Activated CD4-positive, alpha-beta memory T cell treated with anti-CD3 and anti-CD28 coated beads, Interleukin-2, amount 10 ng/mL, durations not matched to agents 7 days and 5 days (primary cell): ENCODE measurements at regions not wholly inside any gene's neighbourhood (a gene's known extent, or its start where the extent isn't known, plus 50 kb on each side); places are given as distances from the start of the nearest gene placed in this dataset.

ENCODE experiments used
- CTCF ChIA-PET: fragments of 350-600 bp; sonication (Branson Sonifier 250); formaldehyde crosslinking; loops from one replicate; lab custom pipeline; 2021; ENCODE audit warnings: antibody characterized with exemption, inconsistent platforms; lab: Charles Lee
- POLR2A ChIA-PET: fragments of 350-600 bp; sonication (Branson Sonifier 250); formaldehyde crosslinking; loops from one replicate; lab custom pipeline; 2021; ENCODE audit warnings: antibody characterized with exemption; lab: Charles Lee
- DNase-seq: peaks from one replicate; pipeline ENCODE4 v3.0.0-alpha.2; 2020
- H3K27ac Mint-ChIP-seq: one replicate; pipeline ENCODE4 v1.8.0; 2021; ENCODE audit warnings: mild to moderate bottlenecking, mixed read lengths
- H3K27me3 Mint-ChIP-seq: one replicate; pipeline ENCODE4 v1.8.0; 2021; ENCODE audit warnings: mixed read lengths
- H3K36me3 Mint-ChIP-seq: one replicate; pipeline ENCODE4 v1.8.0; 2021; ENCODE audit warnings: low read depth, mixed read lengths
- H3K4me1 Mint-ChIP-seq: one replicate; pipeline ENCODE4 v1.8.0; 2021; ENCODE audit warnings: mixed read lengths
- H3K4me3 Mint-ChIP-seq: one replicate; pipeline ENCODE4 v1.8.0; 2021; ENCODE audit warnings: mild to moderate bottlenecking, mixed read lengths
- H3K9me3 Mint-ChIP-seq: one replicate; pipeline ENCODE4 v1.8.0; 2021; ENCODE audit warnings: mixed read lengths

- Mint-ChIP-seq H3K4me1 (no peaks in the 10 kb centered on the region), H3K27ac (no peak overlapping the region)
- POLR2A ChIA-PET, result no interaction called here
Measured at GRCh38 chrX:33307911-33308354, 96.6 kb upstream of the DMD start.

GRCh38 chrX:33298622-33299021, 87.3 kb upstream of the DMD start:
- H3K4me3 Mint-ChIP-seq, result no peak overlapping the region
- H3K27me3 Mint-ChIP-seq, result no peaks in the 10 kb centered on the region
- no peaks in the 10 kb centered on the region for H3K36me3 Mint-ChIP-seq
- DNase-seq, result no peak
- H3K4me1 Mint-ChIP-seq, result no peaks in the 10 kb centered on the region
- ChIA-PET CTCF (no interaction called here), POLR2A (no interaction called here)
- no peak overlapping the region for H3K27ac Mint-ChIP-seq
- H3K9me3 Mint-ChIP-seq, result no peaks in the 10 kb centered on the region

More at GRCh38 chrX:33307911-33308354, 96.6 kb upstream of the DMD start:
- no peaks in the 10 kb centered on the region for H3K36me3 Mint-ChIP-seq
- no peak for DNase-seq
- no peak overlapping the region for H3K4me3 Mint-ChIP-seq
- no peaks in the 10 kb centered on the region for H3K27me3 Mint-ChIP-seq
- CTCF ChIA-PET, result no interaction called here
- H3K9me3 Mint-ChIP-seq, result no peaks in the 10 kb centered on the region

- POLR2A ChIA-PET, result no interaction called here
- Mint-ChIP-seq H3K27ac (no peak overlapping the region), H3K9me3 (peaks cover 4% of the 10 kb centered on the region), H3K4me1 (no peaks in the 10 kb centered on the region), H3K4me3 (no peak overlapping the region), H3K27me3 (no peaks in the 10 kb centered on the region), H3K36me3 (no peaks in the 10 kb centered on the region)
- CTCF ChIA-PET, result no interaction called here
- no peak for DNase-seq
Measured at GRCh38 chrX:33285550-33285949, 74.2 kb upstream of the DMD start.

GRCh38 chrX:33277046-33277445, 65.7 kb upstream of the DMD start:
- H3K4me1 Mint-ChIP-seq, result no peaks in the 10 kb centered on the region
- POLR2A ChIA-PET, result no interaction called here
- H3K27me3 Mint-ChIP-seq, result no peaks in the 10 kb centered on the region
- no peaks in the 10 kb centered on the region for H3K36me3 Mint-ChIP-seq
- CTCF ChIA-PET, result no interaction called here
- H3K4me3 Mint-ChIP-seq, result no peak overlapping the region
- H3K9me3 Mint-ChIP-seq, result no peaks in the 10 kb centered on the region
- DNase-seq, result no peak
- H3K27ac Mint-ChIP-seq, result no peak overlapping the region

- ChIA-PET CTCF (no interaction called here), POLR2A (no interaction called here)
- H3K4me3 Mint-ChIP-seq, result no peak overlapping the region
- H3K36me3 Mint-ChIP-seq, result no peaks in the 10 kb centered on the region
- no peaks in the 10 kb centered on the region for H3K27me3 Mint-ChIP-seq
- DNase-seq, result no peak
- H3K9me3 Mint-ChIP-seq, result no peaks in the 10 kb centered on the region
- no peak overlapping the region for H3K27ac Mint-ChIP-seq
- no peaks in the 10 kb centered on the region for H3K4me1 Mint-ChIP-seq
Measured at GRCh38 chrX:33273535-33273934, 62.2 kb upstream of the DMD start.

GRCh38 chrX:33272986-33273385, 61.6 kb upstream of the DMD start:
- no peak for DNase-seq
- H3K27me3 Mint-ChIP-seq, result no peaks in the 10 kb centered on the region
- no peaks in the 10 kb centered on the region for H3K9me3 Mint-ChIP-seq
- H3K36me3 Mint-ChIP-seq, result no peaks in the 10 kb centered on the region
- CTCF ChIA-PET, result no interaction called here
- no peak overlapping the region for H3K4me3 Mint-ChIP-seq
- no peak overlapping the region for H3K27ac Mint-ChIP-seq
- POLR2A ChIA-PET, result no interaction called here
- no peaks in the 10 kb centered on the region for H3K4me1 Mint-ChIP-seq
